ENCODE measurements at regions not wholly inside any gene's neighbourhood (a gene's known extent, or its start where the extent isn't known, plus 50 kb on each side); places are given as distances from the start of the nearest gene placed in this dataset.

- no peak for TF ChIP-seq YY1 (IDR thresholded peaks at IDR 0.05; ENCODE audit: insufficient read depth, insufficient read length)
- no peak for TF ChIP-seq ZNF274 (IDR thresholded peaks at IDR 0.05; ENCODE audit: low read depth, low read length)
- TF ChIP-seq SUZ12 (IDR thresholded peaks at IDR 0.05; ENCODE audit: extremely low read depth, insufficient read depth, insufficient read length): no peak
Measured at GRCh38 chr2:236862961-236863728, 222.5 kb upstream of the COPS8 start.

Data from NT2/D1 (cell line).